Transverse colon (tissue), 4 donors: ENCODE measurements at regions not wholly inside any gene's neighbourhood (a gene's known extent, or its start where the extent isn't known, plus 50 kb on each side); places are given as distances from the start of the nearest gene placed in this dataset.

ENCODE experiments used
- CTCF ChIP-seq, 5 experiments: fragments of 200-600 bp in 3 of 5; fragments of 450-650 bp in 2 of 5; sonication (generic) in 3 of 5; IDR thresholded peaks; 1 replicate in 2 of 5; 2 replicates in 3 of 5; pipeline ENCODE4 v1.5.1; 2016 to 2017; ENCODE audit warnings: antibody characterized with exemption in 5 of 5, inconsistent platforms in 3 of 5, mild to moderate bottlenecking in 2 of 5, moderate library complexity in 1 of 5
- EP300 ChIP-seq: sonication (generic); formaldehyde crosslinking; IDR thresholded peaks from one replicate; pipeline ENCODE4 v1.6.1; 2017; ENCODE audit warnings: antibody characterized with exemption, low read depth
- POLR2A ChIP-seq: fragments of 450-650 bp; IDR thresholded peaks from one replicate; pipeline ENCODE4 v1.6.1; 2016; ENCODE audit warnings: antibody characterized with exemption, mild to moderate bottlenecking, moderate library complexity
- POLR2AphosphoS5 ChIP-seq, 3 donors: sonication (generic); formaldehyde crosslinking; IDR thresholded peaks; one replicate each; pipeline ENCODE4 v1.6.1; 2016; ENCODE audit warnings: antibody characterized with exemption in 3 of 3

GRCh38 chr11:106161775-106162634 is 84.5 kb downstream of the AASDHPPT start:
- TF ChIP-seq CTCF (IDR thresholded peaks at IDR 0.05) = no peak
- no peak for TF ChIP-seq EP300
- no peak for TF ChIP-seq POLR2A
- TF ChIP-seq POLR2AphosphoS5 (IDR thresholded peaks at IDR 0.05) = no peak
